ENCODE measurements at regions not wholly inside any gene's neighbourhood (a gene's known extent, or its start where the extent isn't known, plus 50 kb on each side); places are given as distances from the start of the nearest gene placed in this dataset.

GRCh38 chr10:4224178-4224577, 439.2 kb upstream of the KLF6 start:
- TF ChIP-seq CTCF (IDR thresholded peaks at IDR 0.05) (no peak), POLR2A (IDR thresholded peaks at IDR 0.05) (no peak)
